HUES64 (cell line): ENCODE measurements at regions not wholly inside any gene's neighbourhood (a gene's known extent, or its start where the extent isn't known, plus 50 kb on each side); places are given as distances from the start of the nearest gene placed in this dataset.
"Not testable (repeated sequence)": the region's sequence is repeated elsewhere in the genome, so short reads cannot be mapped to it uniquely, and the experiment has no call there.

ENCODE experiments used
- H3K27ac ChIP-seq: 2 replicates; pipeline ENCODE4 v1.7.0; 2013; ENCODE audit warnings: low read depth, low read length, inconsistent platforms
- H3K27me3 ChIP-seq: 2 replicates; pipeline ENCODE4 v1.6.1; 2013; ENCODE audit warnings: mild to moderate bottlenecking, low read length; ENCODE audit not compliant: insufficient read depth
- H3K36me3 ChIP-seq: 2 replicates; pipeline ENCODE4 v1.6.1; 2013; ENCODE audit warnings: mild to moderate bottlenecking, low read length; ENCODE audit not compliant: insufficient read depth
- H3K4me1 ChIP-seq: 2 replicates; pipeline ENCODE4 v1.6.1; 2013; ENCODE audit warnings: mild to moderate bottlenecking, low read length, moderate library complexity; ENCODE audit not compliant: insufficient read depth
- H3K4me3 ChIP-seq: 2 replicates; pipeline ENCODE4 v1.5.1; 2013; ENCODE audit warnings: mild to moderate bottlenecking, low read length, moderate library complexity
- H3K9ac ChIP-seq: 2 replicates; pipeline ENCODE4 v1.6.1; 2013; ENCODE audit warnings: mild to moderate bottlenecking, low read depth, low read length
- H3K9me3 ChIP-seq: 2 replicates; pipeline ENCODE4 v1.6.1; 2013; ENCODE audit warnings: low read depth, low read length; ENCODE audit not compliant: insufficient read depth
- WGBS: fragments of 150-250, 120-280 bp; methylation state at CpG from one replicate; pipeline ENCODE4 v1.1.7; 2013; ENCODE audit warnings: missing lambda C conversion rate; 5-methylcytosine and 5-hydroxymethylcytosine counted together

GRCh38 chr7:63521-64021 lies 128.8 kb upstream of the FAM20C start:
- 79% methylated on average over 11 of the region's 11 CpGs for WGBS
- Histone ChIP-seq H3K9me3 (no peaks in the 10 kb centered on the region), H3K27ac (no peak overlapping the region), H3K36me3 (no peaks in the 10 kb centered on the region), H3K4me3 (no peak overlapping the region), H3K9ac (no peak overlapping the region), H3K27me3 (no peaks in the 10 kb centered on the region), H3K4me1 (peaks cover 13% of the 10 kb centered on the region)

- H3K9me3 ChIP-seq: no peaks in the 10 kb centered on the region
- H3K4me3 ChIP-seq: no peak overlapping the region
- H3K36me3 ChIP-seq: no peaks in the 10 kb centered on the region
- peaks cover 6% of the 10 kb centered on the region for H3K4me1 ChIP-seq
- H3K27me3 ChIP-seq: no peaks in the 10 kb centered on the region
- H3K27ac ChIP-seq: no peak overlapping the region
- H3K9ac ChIP-seq: no peak overlapping the region
- WGBS: 66% methylated on average over 6 of the region's 6 CpGs
Measured at GRCh38 chr7:64098-64915, 128.1 kb upstream of the FAM20C start.

- H3K4me1 ChIP-seq: no peaks in the 10 kb centered on the region; the same call in 1 of the 2 replicates
- H3K4me3 ChIP-seq: no peak overlapping the region
- WGBS: 89% methylated on average over 11 of the region's 11 CpGs
- H3K36me3 ChIP-seq: no peaks in the 10 kb centered on the region
- no peaks in the 10 kb centered on the region for H3K27me3 ChIP-seq
- H3K27ac ChIP-seq: no peak overlapping the region
- H3K9ac ChIP-seq: no peak overlapping the region
- no peaks in the 10 kb centered on the region for H3K9me3 ChIP-seq
Measured at GRCh38 chr7:64916-65341, 127.4 kb upstream of the FAM20C start.

- no peaks in the 10 kb centered on the region for H3K9me3 ChIP-seq
- H3K9ac ChIP-seq: no peak overlapping the region
- H3K36me3 ChIP-seq: no peaks in the 10 kb centered on the region
- no peaks in the 10 kb centered on the region for H3K27me3 ChIP-seq
- H3K4me1 ChIP-seq: no peaks in the 10 kb centered on the region
- H3K4me3 ChIP-seq: no peak overlapping the region
- no peak overlapping the region for H3K27ac ChIP-seq
- WGBS: 91% methylated on average over 8 of the region's 8 CpGs
Measured at GRCh38 chr7:65554-65953, 126.8 kb upstream of the FAM20C start.

- H3K27ac ChIP-seq: no peak overlapping the region
- no peak overlapping the region for H3K9ac ChIP-seq
- H3K27me3 ChIP-seq: no peaks in the 10 kb centered on the region
- H3K36me3 ChIP-seq: no peaks in the 10 kb centered on the region
- no peaks in the 10 kb centered on the region for H3K9me3 ChIP-seq
- WGBS: 93% methylated on average over 12 of the region's 12 CpGs
- no peak overlapping the region for H3K4me3 ChIP-seq
- no peaks in the 10 kb centered on the region for H3K4me1 ChIP-seq
Measured at GRCh38 chr7:66296-66695, 126.1 kb upstream of the FAM20C start.

- H3K27ac ChIP-seq: no peak overlapping the region
- H3K36me3 ChIP-seq: no peaks in the 10 kb centered on the region
- no peaks in the 10 kb centered on the region for H3K27me3 ChIP-seq
- no peaks in the 10 kb centered on the region for H3K9me3 ChIP-seq
- no peaks in the 10 kb centered on the region for H3K4me1 ChIP-seq
- no peak overlapping the region for H3K9ac ChIP-seq
- H3K4me3 ChIP-seq: no peak overlapping the region
- 92% methylated on average over 12 of the region's 12 CpGs for WGBS
Measured at GRCh38 chr7:66741-67140, 125.6 kb upstream of the FAM20C start.

- WGBS: 93% methylated on average over 11 of the region's 11 CpGs
- H3K9me3 ChIP-seq: no peaks in the 10 kb centered on the region
Measured at GRCh38 chr7:67661-68395, 124.5 kb upstream of the FAM20C start.

GRCh38 chr7:68629-69028 lies 123.7 kb upstream of the FAM20C start:
- Histone ChIP-seq H3K4me1 (no peaks in the 10 kb centered on the region), H3K4me3 (no peak overlapping the region), H3K27ac (no peak overlapping the region), H3K9ac (no peak overlapping the region), H3K27me3 (no peaks in the 10 kb centered on the region), H3K36me3 (no peaks in the 10 kb centered on the region), H3K9me3 (no peaks in the 10 kb centered on the region)
- 88% methylated on average over 15 of the region's 17 CpGs for WGBS

More at GRCh38 chr7:67661-68395, 124.5 kb upstream of the FAM20C start:
- no peak overlapping the region for H3K27ac ChIP-seq
- no peak overlapping the region for H3K9ac ChIP-seq
- no peak overlapping the region for H3K4me3 ChIP-seq
- H3K36me3 ChIP-seq: no peaks in the 10 kb centered on the region
- no peaks in the 10 kb centered on the region for H3K4me1 ChIP-seq
- no peaks in the 10 kb centered on the region for H3K27me3 ChIP-seq

GRCh38 chr7:69052-69451 lies 123.3 kb upstream of the FAM20C start:
- not testable (repeated sequence) for H3K4me3 ChIP-seq
- WGBS: no CpG with 5 or more reads among the region's 4 CpGs

GRCh38 chr7:69499-70123 lies 122.8 kb upstream of the FAM20C start:
- 90% methylated on average over 8 of the region's 11 CpGs for WGBS
- H3K27ac ChIP-seq, H3K4me1 ChIP-seq, H3K4me3 ChIP-seq, H3K9me3 ChIP-seq, H3K9ac ChIP-seq, H3K36me3 ChIP-seq, H3K27me3 ChIP-seq: not testable (repeated sequence)

More at GRCh38 chr7:69052-69451, 123.3 kb upstream of the FAM20C start:
- not testable (repeated sequence) for H3K36me3 ChIP-seq, H3K4me1 ChIP-seq, H3K9ac ChIP-seq, H3K27me3 ChIP-seq, H3K9me3 ChIP-seq, H3K27ac ChIP-seq

GRCh38 chr7:70207-70606 lies 122.2 kb upstream of the FAM20C start:
- WGBS: 83% methylated on average over 2 of the region's 4 CpGs
- H3K9me3 ChIP-seq, H3K4me3 ChIP-seq, H3K9ac ChIP-seq, H3K27me3 ChIP-seq, H3K36me3 ChIP-seq, H3K27ac ChIP-seq, H3K4me1 ChIP-seq: not testable (repeated sequence)
